ENCODE measurements at regions not wholly inside any gene's neighbourhood (a gene's known extent, or its start where the extent isn't known, plus 50 kb on each side); places are given as distances from the start of the nearest gene placed in this dataset.

DNA sequence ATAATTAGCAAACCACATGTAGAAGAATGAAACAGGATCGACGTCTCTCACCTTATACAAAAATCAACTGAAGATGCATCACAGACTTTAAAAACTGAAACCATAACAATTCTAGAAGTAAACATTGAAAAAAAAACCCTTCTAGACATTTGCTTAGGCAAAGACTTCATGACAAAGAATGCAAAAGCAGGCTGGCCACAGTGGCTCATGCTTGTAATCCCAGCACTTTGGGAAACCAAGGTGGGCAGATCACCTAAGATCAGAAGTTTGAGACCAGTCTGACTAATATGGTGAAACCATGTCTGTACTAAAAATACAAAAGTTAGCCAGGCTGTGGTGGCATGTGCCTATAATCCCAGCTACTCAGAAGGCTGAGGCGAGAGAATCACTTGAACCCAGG, 1351.7 kb downstream of the MRPL39 start:
- no peaks in the 10 kb centered on the region for H3K27me3 ChIP-seq (ENCODE audit: control insufficient read depth in 2 of 2, insufficient read depth in 2 of 2, low read length in 2 of 2)
- no peak overlapping the region for H3K4me3 ChIP-seq (ENCODE audit: low read length in 2 of 2)
- no peaks in the 10 kb centered on the region for H3K9me3 ChIP-seq (ENCODE audit: control insufficient read depth in 2 of 2, low read length in 2 of 2)

DNA sequence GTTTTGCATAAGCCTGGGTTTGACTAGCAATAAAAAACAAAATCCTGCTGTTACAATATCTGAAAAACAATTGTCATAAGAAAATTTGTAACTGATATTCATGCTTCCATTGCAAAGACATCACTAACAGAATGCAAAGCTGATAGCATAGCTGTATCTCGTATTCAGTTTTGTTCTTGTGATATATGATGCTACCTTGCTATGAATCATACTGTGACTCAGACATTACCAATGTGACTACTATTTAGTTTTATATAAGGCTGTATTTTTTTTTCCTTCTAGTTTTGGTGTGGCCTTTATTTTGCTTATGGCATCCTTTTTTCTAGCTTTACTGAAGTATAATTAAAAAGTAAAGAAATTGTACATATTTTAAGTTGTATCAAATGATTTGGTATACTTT, 1381.8 kb downstream of the MRPL39 start:
- H3K4me3 ChIP-seq (ENCODE audit: low read length in 2 of 2): no peak overlapping the region
- H3K27me3 ChIP-seq (ENCODE audit: control insufficient read depth in 2 of 2, insufficient read depth in 2 of 2, low read length in 2 of 2): no peaks in the 10 kb centered on the region
- no peaks in the 10 kb centered on the region for H3K4me1 ChIP-seq (ENCODE audit: control insufficient read depth in 2 of 2, insufficient read depth in 2 of 2, low read length in 2 of 2)
- no peak overlapping the region for H3K9ac ChIP-seq (ENCODE audit: low read depth in 1 of 2, low read length in 2 of 2)
- H3K9me3 ChIP-seq (ENCODE audit: control insufficient read depth in 2 of 2, low read length in 2 of 2): peaks cover 2 to 4% of the 10 kb centered on the region in 2 donors
- no peaks in the 10 kb centered on the region for H3K36me3 ChIP-seq (ENCODE audit: control insufficient read depth in 2 of 2, insufficient read depth in 2 of 2, low read length in 2 of 2)
- H3K27ac ChIP-seq (ENCODE audit: low read depth in 2 of 2, low read length in 2 of 2): no peak overlapping the region

More for the DNA sequence above, 1351.7 kb downstream of the MRPL39 start:
- no peaks in the 10 kb centered on the region for H3K4me1 ChIP-seq (ENCODE audit: control insufficient read depth in 2 of 2, insufficient read depth in 2 of 2, low read length in 2 of 2)
- no peak overlapping the region for H3K9ac ChIP-seq (ENCODE audit: low read depth in 1 of 2, low read length in 2 of 2)
- H3K27ac ChIP-seq (ENCODE audit: low read depth in 2 of 2, low read length in 2 of 2): no peak overlapping the region
- H3K36me3 ChIP-seq (ENCODE audit: control insufficient read depth in 2 of 2, insufficient read depth in 2 of 2, low read length in 2 of 2): no peaks in the 10 kb centered on the region

GRCh38 chr21:24224422-24224821, 1382.9 kb downstream of the MRPL39 start:
- Histone ChIP-seq H3K4me3 (ENCODE audit: low read length in 2 of 2) (no peak overlapping the region), H3K36me3 (ENCODE audit: control insufficient read depth in 2 of 2, insufficient read depth in 2 of 2, low read length in 2 of 2) (no peaks in the 10 kb centered on the region), H3K4me1 (ENCODE audit: control insufficient read depth in 2 of 2, insufficient read depth in 2 of 2, low read length in 2 of 2) (no peaks in the 10 kb centered on the region), H3K9ac (ENCODE audit: low read depth in 1 of 2, low read length in 2 of 2) (no peak overlapping the region), H3K27me3 (ENCODE audit: control insufficient read depth in 2 of 2, insufficient read depth in 2 of 2, low read length in 2 of 2) (no peaks in the 10 kb centered on the region), H3K9me3 (ENCODE audit: control insufficient read depth in 2 of 2, low read length in 2 of 2) (peaks cover 3 to 4% of the 10 kb centered on the region in 2 donors), H3K27ac (ENCODE audit: low read depth in 2 of 2, low read length in 2 of 2) (no peak overlapping the region)

DNA sequence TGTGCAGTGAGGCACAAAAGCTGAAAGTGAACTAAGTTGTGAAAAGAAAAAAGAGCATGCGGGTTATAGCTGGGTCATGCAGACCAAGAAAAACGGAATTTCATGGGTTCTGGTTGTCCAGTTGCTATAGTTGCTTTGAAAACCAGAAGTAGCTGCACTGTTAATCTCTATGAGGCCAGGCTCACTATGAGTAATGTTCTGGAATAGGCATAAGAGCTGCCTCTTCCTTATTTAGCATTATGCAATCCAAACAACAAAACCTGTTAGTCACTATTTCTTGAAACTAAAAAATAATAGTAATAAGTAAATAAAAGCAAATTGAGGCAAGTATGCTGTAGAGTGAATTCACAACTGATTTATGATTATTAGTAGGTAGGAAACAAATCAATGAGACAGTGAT, 1383.7 kb downstream of the MRPL39 start:
- H3K27me3 ChIP-seq (ENCODE audit: control insufficient read depth in 2 of 2, insufficient read depth in 2 of 2, low read length in 2 of 2): no peaks in the 10 kb centered on the region
- H3K4me1 ChIP-seq (ENCODE audit: control insufficient read depth in 2 of 2, insufficient read depth in 2 of 2, low read length in 2 of 2): no peaks in the 10 kb centered on the region
- no peak overlapping the region for H3K9ac ChIP-seq (ENCODE audit: low read depth in 1 of 2, low read length in 2 of 2)
- peaks cover 0 to 3% of the 10 kb centered on the region in 2 donors for H3K9me3 ChIP-seq (ENCODE audit: control insufficient read depth in 2 of 2, low read length in 2 of 2)
- no peaks in the 10 kb centered on the region for H3K36me3 ChIP-seq (ENCODE audit: control insufficient read depth in 2 of 2, insufficient read depth in 2 of 2, low read length in 2 of 2)
- H3K4me3 ChIP-seq (ENCODE audit: low read length in 2 of 2): no peak overlapping the region
- no peak overlapping the region for H3K27ac ChIP-seq (ENCODE audit: low read depth in 2 of 2, low read length in 2 of 2)

GRCh38 chr21:24222676-24223075, 1384.6 kb downstream of the MRPL39 start:
- H3K4me1 ChIP-seq (ENCODE audit: control insufficient read depth in 2 of 2, insufficient read depth in 2 of 2, low read length in 2 of 2): no peaks in the 10 kb centered on the region
- H3K27ac ChIP-seq (ENCODE audit: low read depth in 2 of 2, low read length in 2 of 2): no peak overlapping the region
- H3K27me3 ChIP-seq (ENCODE audit: control insufficient read depth in 2 of 2, insufficient read depth in 2 of 2, low read length in 2 of 2): no peaks in the 10 kb centered on the region
- H3K9me3 ChIP-seq (ENCODE audit: control insufficient read depth in 2 of 2, low read length in 2 of 2): peaks cover 0 to 3% of the 10 kb centered on the region in 2 donors
- H3K4me3 ChIP-seq (ENCODE audit: low read length in 2 of 2): no peak overlapping the region
- H3K36me3 ChIP-seq (ENCODE audit: control insufficient read depth in 2 of 2, insufficient read depth in 2 of 2, low read length in 2 of 2): no peaks in the 10 kb centered on the region
- H3K9ac ChIP-seq (ENCODE audit: low read depth in 1 of 2, low read length in 2 of 2): no peak overlapping the region

DNA sequence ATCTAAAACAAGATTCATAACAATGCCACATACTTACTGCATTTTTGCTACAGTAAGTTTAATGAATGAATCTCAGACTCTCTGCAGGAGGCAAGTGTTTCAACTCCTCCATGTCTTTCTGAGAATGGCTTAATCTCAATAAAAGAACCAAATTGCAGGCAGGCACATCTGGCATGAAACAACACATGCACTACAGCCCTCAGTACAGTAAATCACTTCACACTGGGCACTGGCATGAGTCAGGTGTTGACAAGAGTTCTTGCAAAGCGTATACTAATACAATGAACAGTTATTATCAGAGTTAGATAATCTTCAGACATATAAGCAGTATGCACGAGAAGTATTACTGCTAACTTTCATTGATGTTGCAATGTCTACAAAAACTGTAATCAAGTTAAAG, 1386.8 kb downstream of the MRPL39 start:
- H3K36me3 ChIP-seq (ENCODE audit: control insufficient read depth in 2 of 2, insufficient read depth in 2 of 2, low read length in 2 of 2): no peaks in the 10 kb centered on the region
- H3K9me3 ChIP-seq (ENCODE audit: control insufficient read depth in 2 of 2, low read length in 2 of 2): peaks cover 2 to 6% of the 10 kb centered on the region in 2 donors
- H3K27me3 ChIP-seq (ENCODE audit: control insufficient read depth in 2 of 2, insufficient read depth in 2 of 2, low read length in 2 of 2): no peaks in the 10 kb centered on the region
- H3K27ac ChIP-seq (ENCODE audit: low read depth in 2 of 2, low read length in 2 of 2): no peak overlapping the region
- H3K4me3 ChIP-seq (ENCODE audit: low read length in 2 of 2): no peak overlapping the region
- no peaks in the 10 kb centered on the region for H3K4me1 ChIP-seq (ENCODE audit: control insufficient read depth in 2 of 2, insufficient read depth in 2 of 2, low read length in 2 of 2)
- no peak overlapping the region for H3K9ac ChIP-seq (ENCODE audit: low read depth in 1 of 2, low read length in 2 of 2)

DNA sequence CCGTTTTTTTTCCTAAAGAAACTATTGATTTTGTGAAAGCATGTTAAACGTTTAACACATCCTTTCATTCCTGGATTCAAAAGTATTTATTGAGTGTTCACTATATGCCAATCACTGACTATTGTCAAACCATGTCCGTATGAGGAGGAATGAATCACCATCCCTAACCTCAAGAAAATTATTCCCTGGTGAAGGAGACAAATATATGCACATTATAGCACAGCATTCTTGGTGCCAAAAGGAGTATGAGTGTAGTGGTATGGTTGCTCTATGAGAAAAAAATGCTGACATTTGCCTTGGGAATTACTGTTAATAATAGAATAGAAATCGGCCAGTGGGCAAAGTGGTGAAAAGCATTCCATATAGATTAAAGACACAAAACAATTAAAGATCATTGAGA, 1390.1 kb downstream of the MRPL39 start:
- no peak overlapping the region for H3K27ac ChIP-seq (ENCODE audit: low read depth in 2 of 2, low read length in 2 of 2)
- no peaks in the 10 kb centered on the region for H3K27me3 ChIP-seq (ENCODE audit: control insufficient read depth in 2 of 2, insufficient read depth in 2 of 2, low read length in 2 of 2)
- H3K4me1 ChIP-seq (ENCODE audit: control insufficient read depth in 2 of 2, insufficient read depth in 2 of 2, low read length in 2 of 2): no peaks in the 10 kb centered on the region
- no peak overlapping the region for H3K4me3 ChIP-seq (ENCODE audit: low read length in 2 of 2)
- no peaks in the 10 kb centered on the region for H3K36me3 ChIP-seq (ENCODE audit: control insufficient read depth in 2 of 2, insufficient read depth in 2 of 2, low read length in 2 of 2)
- H3K9me3 ChIP-seq (ENCODE audit: control insufficient read depth in 2 of 2, low read length in 2 of 2): peaks cover 2 to 6% of the 10 kb centered on the region in 2 donors
- H3K9ac ChIP-seq (ENCODE audit: low read depth in 1 of 2, low read length in 2 of 2): no peak overlapping the region

GRCh38 chr21:24210130-24210529, 1397.2 kb downstream of the MRPL39 start:
- no peaks in the 10 kb centered on the region for H3K27me3 ChIP-seq (ENCODE audit: control insufficient read depth in 2 of 2, insufficient read depth in 2 of 2, low read length in 2 of 2)
- H3K9me3 ChIP-seq (ENCODE audit: control insufficient read depth in 2 of 2, low read length in 2 of 2): peaks cover 0 to 4% of the 10 kb centered on the region in 2 donors
- no peak overlapping the region for H3K4me3 ChIP-seq (ENCODE audit: low read length in 2 of 2)
- H3K4me1 ChIP-seq (ENCODE audit: control insufficient read depth in 2 of 2, insufficient read depth in 2 of 2, low read length in 2 of 2): no peaks in the 10 kb centered on the region
- H3K9ac ChIP-seq (ENCODE audit: low read depth in 1 of 2, low read length in 2 of 2): no peak overlapping the region
- H3K27ac ChIP-seq (ENCODE audit: low read depth in 2 of 2, low read length in 2 of 2): no peak overlapping the region
- no peaks in the 10 kb centered on the region for H3K36me3 ChIP-seq (ENCODE audit: control insufficient read depth in 2 of 2, insufficient read depth in 2 of 2, low read length in 2 of 2)

DNA sequence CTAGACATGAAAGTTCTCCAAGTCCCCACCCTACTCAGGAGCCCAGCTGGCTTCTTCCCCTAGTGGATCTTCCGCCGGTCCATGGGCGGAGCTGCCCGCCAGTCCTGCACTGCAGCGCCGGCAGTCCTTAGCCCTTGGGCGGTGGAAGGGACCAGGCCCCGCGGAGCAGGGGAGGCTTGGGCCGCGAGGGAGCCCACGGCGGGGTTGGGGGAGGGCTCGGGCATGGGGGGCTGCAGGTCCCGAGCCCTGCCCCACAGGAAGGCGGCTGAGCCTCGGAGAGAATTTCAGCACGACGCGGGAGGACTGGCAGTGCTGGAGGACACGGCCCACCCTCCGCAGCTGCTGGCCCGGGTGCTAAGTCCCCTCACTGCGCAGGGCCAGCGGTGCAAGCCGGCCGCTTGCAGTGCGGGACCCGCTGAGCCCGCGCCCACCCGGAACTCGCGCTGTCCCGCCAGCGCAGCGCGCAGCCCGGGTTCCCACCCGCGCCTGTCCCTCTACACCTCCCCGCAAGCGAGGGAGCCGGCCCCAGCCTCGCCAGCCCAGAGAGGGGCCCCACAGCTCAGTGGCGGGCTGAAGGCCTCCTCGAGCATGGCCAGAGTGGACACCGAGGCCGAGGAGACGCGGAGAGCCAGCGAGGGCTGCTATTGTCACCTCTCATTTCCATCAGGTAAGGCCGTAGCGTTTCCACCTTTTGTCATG, 1398.6 kb downstream of the MRPL39 start:
- no peak overlapping the region for H3K4me3 ChIP-seq (ENCODE audit: low read length in 2 of 2)
- H3K9ac ChIP-seq (ENCODE audit: low read depth in 1 of 2, low read length in 2 of 2): no peak overlapping the region
- peaks cover 0 to 4% of the 10 kb centered on the region in 2 donors for H3K9me3 ChIP-seq (ENCODE audit: control insufficient read depth in 2 of 2, low read length in 2 of 2)
- H3K4me1 ChIP-seq (ENCODE audit: control insufficient read depth in 2 of 2, insufficient read depth in 2 of 2, low read length in 2 of 2): no peaks in the 10 kb centered on the region
- H3K36me3 ChIP-seq (ENCODE audit: control insufficient read depth in 2 of 2, insufficient read depth in 2 of 2, low read length in 2 of 2): no peaks in the 10 kb centered on the region
- H3K27ac ChIP-seq (ENCODE audit: low read depth in 2 of 2, low read length in 2 of 2): no peak overlapping the region
- H3K27me3 ChIP-seq (ENCODE audit: control insufficient read depth in 2 of 2, insufficient read depth in 2 of 2, low read length in 2 of 2): no peaks in the 10 kb centered on the region

DNA sequence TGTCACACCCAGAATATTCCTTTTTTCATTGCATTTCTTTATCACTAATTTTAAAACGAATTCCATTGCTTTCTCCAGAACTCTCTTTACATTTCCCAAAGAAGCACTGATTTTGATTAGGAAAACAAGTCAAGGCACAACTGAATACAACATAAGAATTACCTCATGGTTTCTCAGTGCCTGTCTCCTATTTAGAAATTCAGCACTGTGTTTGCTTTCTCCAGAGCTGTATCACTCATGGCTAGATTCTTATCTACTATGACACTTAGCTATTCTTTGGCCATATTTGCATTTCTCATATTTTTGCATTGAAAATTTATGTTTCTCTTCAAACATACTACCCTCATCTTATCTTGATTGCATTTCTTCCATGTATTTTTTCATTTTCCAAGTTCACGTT, 1402.0 kb downstream of the MRPL39 start:
- no peak overlapping the region for H3K27ac ChIP-seq (ENCODE audit: low read depth in 2 of 2, low read length in 2 of 2)
- H3K4me3 ChIP-seq (ENCODE audit: low read length in 2 of 2): no peak overlapping the region
- no peaks in the 10 kb centered on the region for H3K4me1 ChIP-seq (ENCODE audit: control insufficient read depth in 2 of 2, insufficient read depth in 2 of 2, low read length in 2 of 2)
- H3K9ac ChIP-seq (ENCODE audit: low read depth in 1 of 2, low read length in 2 of 2): no peak overlapping the region
- no peaks in the 10 kb centered on the region for H3K27me3 ChIP-seq (ENCODE audit: control insufficient read depth in 2 of 2, insufficient read depth in 2 of 2, low read length in 2 of 2)
- H3K36me3 ChIP-seq (ENCODE audit: control insufficient read depth in 2 of 2, insufficient read depth in 2 of 2, low read length in 2 of 2): no peaks in the 10 kb centered on the region
- peaks cover 0 to 4% of the 10 kb centered on the region in 2 donors for H3K9me3 ChIP-seq (ENCODE audit: control insufficient read depth in 2 of 2, low read length in 2 of 2)
